ENCODE measurements at regions not wholly inside any gene's neighbourhood (a gene's known extent, or its start where the extent isn't known, plus 50 kb on each side); places are given as distances from the start of the nearest gene placed in this dataset.

DNA sequence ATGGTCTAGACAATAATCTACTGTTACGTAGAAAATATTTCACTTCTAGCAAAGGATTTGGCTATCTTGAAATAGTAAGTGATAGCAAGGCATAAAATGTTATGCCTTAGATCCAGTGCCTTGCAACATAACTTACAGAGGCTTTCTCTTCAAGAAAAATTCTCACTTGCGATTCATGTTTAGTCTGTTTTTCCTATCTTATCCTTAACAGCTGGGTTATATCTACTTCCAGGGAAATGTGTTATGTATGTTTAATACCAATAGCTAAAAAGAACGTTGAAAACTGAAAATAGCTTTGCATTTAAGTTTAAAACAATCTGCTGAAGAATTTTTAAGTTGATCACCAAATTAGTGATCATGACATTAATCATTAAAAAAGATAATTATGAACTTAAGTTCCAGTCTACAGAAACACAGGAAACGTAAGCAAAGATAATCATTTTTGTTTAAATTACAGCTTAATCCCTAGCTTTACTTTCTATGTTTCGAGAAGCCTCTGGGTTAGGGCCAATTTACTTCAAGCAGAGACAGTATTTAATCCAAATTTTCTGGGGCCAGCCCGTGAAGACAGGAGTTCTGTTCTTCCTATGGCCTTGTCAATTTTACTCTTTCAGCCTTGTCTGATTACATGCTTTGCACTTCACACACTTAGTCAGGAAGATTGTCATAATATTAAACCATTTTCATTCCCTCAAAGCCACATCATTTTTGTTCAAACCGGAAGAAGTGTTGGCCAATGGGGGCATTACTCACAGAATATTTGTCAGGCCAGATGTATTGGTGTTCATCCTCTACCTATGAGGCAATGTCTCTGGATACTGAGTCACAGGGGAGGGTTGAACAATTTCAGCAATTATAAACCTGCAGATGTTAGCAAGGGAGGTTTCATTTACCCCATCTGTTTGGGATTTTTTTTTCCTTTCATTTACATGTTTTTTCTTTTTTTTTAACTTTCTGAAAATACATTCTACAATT, 1132.9 kb upstream of the ZEB2 start:
- no peak for DNase-seq

DNA sequence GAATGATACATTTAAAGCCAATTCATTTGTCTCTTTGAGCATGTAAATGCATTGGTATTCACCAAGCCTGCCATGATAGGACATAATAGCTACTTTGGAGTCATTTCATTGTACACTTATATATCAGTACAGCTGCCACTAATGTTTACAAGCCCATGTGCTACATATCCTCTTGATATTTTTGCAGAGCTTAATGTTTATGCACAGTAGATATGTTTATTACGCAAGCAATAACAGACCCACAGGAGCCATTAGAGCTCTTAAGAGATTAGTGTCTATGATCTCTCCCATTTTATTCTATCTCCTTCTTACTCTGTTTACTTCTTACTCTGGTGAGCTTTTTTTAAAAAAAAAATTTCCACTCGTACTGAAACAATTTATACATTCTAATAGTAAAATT, 1132.1 kb upstream of the ZEB2 start:
- no peak for DNase-seq

DNA sequence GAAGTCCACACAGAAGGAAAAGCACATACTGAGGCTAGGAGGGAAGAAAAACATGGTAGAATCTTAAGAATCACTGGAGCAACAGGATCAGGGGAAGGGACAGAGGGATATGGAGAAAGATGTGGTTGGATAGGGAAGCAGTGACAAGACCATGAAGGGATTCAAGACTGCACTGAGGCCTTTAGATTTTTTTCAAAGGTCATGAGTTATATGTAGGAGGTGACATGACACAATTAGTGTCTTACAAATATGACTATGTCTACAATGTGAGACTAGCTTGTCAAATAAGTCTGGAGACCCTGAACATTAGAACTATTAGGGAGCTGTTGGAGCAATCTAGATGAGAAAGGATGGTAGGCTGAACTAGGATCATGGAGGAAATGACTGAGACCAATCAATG, 1130.3 kb upstream of the ZEB2 start:
- no peak for DNase-seq

DNA sequence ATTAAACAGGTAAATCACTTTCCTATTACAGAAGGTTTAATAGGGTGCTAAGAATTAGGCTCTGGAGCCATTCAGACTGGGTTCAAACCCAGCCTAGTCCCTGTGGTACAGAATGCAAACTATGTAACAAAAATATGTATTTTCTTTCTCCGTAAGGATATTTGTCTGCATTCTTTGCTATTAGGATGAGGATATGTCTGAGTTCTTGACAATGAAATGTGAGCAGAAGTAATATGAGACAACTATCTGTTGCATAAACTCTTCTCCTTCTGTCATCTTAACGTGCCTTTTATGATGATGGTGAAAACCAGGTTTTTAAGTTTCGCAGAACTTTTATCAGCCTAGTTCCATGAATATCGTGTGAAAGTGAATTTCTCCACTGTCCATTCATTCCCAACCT, 1129.1 kb upstream of the ZEB2 start:
- no peak for DNase-seq

DNA sequence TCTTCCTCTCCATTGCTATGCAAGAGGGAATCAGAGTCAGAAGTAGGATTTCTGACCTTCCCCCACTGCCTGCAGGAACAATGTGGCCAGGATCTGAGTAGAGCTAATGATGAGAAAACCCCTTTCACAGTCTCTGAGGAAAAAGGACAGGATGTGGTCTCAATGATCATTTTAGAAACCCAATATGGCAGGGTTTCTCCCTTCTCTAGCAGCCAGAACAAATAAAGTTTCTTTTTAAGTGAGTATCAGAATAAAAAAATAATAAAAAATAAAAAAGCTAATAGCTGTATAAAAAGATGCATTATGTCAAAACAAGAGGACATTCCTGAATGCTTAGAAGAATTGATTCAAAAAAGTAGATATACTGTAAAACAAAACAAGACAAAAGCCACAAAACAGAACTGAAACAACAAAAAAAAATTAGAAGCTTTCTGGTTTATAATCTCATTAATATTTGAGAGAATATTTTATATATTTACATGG, 1124.9 kb upstream of the ZEB2 start:
- DNase-seq, result no peak

DNA sequence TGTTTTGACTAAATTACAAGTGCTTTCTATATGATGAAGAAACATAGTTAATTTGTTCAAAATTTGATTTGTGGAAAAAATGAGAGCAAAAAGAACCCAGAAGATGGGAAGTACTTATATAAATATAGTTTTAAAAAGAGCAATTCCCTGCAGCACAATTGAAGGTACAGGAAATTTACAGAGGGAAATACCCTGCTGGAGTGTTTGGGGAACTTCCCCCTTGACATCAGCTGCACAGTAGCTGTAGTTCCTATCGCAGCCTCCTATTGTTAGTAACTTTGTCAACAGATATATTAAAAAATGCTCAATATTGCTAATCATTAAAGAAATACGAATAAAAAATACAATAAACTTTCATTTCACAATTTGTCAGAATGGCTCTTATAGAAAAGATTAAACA, 1118.8 kb upstream of the ZEB2 start:
- no peak for DNase-seq

DNA sequence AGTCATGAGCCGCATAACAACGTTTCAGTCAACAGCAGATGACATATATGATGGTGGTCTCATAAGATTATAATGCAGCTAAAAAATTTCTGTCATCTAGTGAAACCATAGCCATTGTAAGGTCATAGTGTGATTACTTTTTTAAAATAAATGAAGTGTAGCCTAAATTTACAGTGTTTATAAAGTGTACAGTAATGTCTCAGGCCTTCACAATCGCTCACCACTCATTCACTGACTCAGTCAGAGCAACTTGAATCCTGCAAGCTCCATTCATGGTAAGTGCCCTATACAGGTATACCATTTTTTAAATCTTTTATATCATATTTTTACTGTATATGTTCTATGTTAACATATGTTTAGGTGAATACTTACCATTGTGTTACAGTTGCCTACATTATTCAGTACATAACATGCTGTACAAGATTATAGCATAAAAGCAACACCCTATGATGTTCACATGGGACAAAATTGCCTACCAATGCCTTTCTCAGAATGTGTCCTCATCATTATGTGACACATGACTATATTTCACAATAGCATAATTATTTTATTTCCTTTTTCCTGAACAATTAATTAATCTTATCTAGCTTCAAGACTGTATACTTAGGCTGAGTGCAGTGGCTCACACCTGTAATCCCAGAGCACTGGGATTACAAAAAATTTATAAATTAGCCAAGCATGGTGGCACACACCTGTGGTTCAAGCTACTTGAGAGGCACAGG, 1115.9 kb upstream of the ZEB2 start:
- no peak for DNase-seq

DNA sequence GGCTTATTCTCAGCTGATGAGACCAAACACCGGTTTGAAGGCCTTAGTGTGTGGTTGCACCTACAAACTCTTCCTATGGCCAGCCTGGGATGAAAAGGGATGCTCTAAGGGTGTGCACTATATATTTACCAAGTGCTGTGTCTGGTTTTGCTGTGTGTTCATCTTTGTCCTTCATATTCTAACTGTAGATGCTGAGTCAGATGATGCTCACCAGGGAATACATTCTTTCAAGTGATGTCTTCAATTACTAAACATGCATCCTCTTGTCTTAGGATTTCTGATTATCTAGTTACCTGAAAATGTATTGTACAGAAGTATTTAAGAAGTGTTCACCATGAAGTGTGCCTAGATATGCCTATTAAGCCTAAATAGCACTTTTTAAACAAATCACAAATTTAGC, 1111.6 kb upstream of the ZEB2 start:
- DNase-seq, result no peak

DNA sequence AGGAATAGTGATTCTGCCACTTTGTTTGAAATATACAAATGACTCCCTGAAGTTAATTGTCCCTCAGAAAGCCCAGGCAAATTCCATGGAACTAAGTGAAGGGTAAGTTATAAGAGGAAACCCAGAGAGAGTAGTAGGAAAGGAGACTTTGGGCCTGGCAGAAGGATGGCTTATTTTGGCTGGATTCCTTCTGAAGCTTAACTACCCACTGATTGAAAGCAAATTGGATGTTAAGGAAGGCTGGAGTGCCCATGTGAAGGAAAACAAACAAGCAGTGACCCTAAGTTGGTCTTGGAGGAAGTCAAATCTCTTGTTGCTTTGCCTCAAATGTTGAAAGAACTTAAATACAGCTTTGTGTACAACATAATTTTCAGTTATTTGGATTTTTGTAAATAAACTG, 1106.4 kb upstream of the ZEB2 start:
- no peak for DNase-seq

DNA sequence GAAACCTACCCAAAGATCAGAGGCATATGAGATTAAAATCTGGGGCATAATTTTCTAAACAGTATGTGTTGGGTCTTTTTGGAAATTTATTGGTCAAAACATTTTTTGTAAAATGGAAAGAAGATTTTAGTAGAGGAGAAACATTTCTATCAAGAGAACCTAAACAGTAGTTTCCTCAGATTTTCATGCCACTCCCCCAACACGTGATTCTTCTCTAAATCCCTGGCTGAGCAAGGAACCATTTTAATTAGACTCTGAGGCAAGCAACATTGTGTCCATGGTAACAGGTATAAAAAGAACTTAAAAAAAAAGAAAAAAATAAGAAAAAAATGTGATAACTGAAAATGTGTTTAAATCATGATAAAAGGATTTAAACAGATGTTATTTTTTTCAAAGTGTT, 1105.2 kb upstream of the ZEB2 start:
- peak in 1 of 2 donors; percentile 25 for DNase-seq

DNA sequence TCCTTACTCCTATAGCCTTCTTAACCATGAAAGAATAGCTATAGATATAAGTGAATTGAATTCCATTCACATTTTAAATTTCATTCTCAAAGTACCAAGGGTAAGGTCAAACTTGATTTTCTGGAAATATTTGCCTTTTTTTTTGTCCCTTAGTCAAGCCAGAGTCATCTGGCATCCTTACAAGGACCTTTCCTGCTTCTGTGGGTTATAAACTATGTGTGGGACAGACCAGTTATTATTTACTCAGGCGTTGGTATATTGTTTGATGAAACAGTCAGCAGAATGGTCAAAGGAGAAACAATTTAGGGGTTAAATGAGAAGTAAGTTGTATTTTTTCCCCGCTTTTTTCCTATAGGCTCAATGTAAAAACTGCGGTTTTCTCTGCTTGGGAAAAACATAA, 1103.2 kb upstream of the ZEB2 start:
- no peak for DNase-seq

DNA sequence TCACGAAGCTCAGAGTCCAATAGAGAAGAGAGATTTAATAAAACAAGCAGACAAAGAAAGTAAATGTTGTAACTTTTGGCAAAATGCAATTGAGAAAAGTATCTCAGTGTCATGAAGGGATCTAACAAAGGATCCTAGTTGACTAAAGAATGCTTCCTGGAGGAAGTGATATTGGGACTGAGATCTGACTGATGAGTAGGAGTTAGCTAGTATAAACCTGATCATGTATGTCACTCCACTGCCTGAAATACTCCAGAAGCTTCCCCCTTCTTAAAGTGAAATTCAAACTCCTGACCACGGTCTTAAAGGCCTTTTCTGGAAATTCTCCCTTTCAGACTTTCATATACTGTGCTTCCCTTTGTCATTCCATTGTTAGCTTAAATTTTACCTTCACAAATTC, 1102.4 kb upstream of the ZEB2 start:
- DNase-seq, result no peak

DNA sequence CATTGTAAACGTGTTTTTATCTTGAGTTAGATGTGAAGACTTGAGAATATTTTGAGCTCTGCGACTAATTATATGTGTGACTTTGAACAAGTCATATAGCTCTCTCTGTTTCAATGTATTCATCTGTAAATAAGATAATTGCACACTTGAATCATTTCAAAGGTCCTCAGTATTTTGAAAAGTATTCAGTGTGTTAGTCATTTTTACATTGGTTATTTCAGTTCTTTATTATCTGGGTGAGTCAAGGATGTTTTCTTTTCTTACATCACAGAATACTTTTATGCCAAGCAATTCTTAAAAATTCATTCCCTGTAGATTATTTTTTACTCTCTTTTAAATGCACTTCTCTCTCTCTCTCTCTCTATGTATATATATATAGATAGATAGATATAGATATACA, 1098.0 kb upstream of the ZEB2 start:
- no peak for DNase-seq

DNA sequence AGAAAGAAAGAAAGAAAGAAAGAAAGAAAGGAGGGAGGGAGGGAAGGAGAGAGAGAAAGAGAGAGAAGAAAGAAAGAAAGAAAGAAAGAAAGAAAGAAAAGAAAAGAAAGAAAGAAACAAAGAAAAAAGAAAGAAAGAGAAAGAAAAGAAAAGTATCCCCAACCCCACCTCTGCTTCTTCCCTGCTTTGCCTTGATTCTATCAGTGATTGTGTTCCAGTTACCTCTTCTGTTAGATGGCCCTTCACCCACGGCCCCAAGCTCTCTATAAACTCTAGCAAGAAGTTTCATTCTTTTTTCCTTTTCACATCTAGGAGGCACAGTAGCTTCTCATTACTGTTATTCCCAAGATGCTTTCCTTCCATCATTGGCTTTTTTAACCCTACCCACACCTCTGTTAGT, 1097.5 kb upstream of the ZEB2 start:
- DNase-seq, result no peak

DNA sequence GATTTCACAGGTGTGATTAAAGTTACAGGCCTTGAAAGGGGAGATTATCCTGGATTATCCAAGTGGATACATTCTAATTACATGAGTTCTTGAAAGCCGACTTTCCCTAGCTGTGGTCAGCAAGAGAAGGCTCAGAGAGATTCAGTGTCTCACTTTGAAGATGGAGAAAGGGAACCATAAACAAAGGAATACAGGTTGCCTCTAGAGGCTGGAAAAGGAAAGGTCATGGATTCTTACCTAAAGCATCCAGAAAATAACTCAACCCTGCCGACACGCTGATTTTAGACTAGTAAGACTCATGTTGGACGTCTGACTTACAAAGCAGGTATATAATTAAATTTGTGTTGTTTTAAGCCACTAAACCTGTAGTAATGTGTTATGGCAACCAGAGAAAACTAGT, 1095.7 kb upstream of the ZEB2 start:
- no peak for DNase-seq

DNA sequence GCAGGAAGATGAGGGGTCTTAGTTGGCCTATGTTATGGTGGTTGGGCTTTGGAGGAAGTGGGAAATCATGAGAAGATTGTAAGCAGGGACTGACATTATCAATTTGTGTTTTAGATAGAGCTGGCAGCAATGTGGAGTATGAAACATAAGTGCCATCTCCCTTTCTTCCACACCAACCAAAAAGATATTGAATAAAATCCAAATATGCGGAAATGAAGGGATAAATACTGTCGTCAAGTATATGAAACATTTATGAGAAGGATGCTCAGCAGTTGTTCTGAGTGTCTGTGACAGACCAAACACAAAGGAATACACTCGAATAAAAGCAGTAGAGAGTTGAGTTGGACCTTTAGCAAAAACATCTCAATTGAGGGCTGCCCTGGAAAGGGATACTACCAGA, 1090.0 kb upstream of the ZEB2 start:
- DNase-seq, result no peak

DNA sequence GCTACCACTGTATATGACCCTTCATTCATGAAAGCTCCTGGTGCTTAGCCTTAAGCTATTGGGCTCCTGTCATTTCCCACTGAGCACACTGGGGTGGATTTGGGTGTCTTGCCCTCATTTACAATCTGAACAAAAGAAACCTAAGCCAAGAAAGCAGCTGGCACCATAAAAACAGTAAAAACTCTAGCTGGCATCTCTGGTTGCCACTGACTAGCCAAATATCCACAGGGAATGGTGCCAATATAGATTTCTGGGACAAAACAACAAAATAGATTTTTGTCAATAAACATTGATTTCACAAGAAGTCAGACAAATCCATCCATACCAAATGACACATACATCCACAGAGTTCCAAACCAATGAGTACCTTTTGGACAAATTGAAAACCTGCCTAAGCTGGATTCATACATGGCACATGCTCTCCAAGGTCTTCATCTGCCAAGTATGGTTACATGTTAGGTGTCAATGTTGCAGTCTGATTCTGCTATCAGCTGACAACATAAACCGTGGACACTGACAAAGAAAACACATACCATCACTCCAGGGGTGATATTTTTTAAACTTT, 1081.5 kb upstream of the ZEB2 start:
- DNase-seq, result no peak

DNA sequence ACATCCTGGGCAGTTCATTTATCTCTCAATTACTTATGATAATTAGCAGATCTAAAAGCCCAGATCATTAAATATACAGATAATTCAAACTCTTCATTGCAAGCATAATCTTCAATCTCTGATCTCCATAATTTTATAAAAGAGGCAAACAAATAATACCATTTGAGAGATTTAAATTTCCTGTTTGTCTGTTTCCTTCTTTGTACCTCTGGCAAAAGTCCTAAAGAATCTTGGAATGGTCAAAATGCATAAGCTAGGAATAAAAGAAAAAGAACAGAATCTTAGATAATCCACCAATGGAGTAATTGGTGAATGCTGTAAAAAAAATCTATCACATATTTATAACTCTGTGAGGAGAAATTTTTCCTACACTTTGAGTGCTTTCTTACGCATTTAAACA, 1080.9 kb upstream of the ZEB2 start:
- no peak for DNase-seq

DNA sequence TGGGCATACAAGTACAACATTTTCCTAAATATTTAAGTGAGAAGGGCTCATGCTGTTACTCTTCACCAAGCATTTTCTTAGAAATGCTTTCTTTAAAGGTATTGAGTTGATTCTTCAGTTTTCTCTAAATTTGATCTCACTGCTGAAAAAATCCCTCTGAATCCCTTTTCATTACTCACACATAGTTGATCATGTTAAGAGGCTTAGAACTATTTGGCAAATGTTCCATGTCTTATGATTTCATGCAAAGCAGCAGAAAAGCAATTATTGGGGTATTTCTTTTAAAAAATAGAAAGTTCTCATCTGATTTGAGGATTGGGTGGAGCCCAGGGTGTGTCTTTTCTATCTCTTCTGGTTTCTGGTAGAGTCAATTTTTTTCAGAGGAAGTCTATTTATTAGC, 1079.8 kb upstream of the ZEB2 start:
- DNase-seq, result no peak

DNA sequence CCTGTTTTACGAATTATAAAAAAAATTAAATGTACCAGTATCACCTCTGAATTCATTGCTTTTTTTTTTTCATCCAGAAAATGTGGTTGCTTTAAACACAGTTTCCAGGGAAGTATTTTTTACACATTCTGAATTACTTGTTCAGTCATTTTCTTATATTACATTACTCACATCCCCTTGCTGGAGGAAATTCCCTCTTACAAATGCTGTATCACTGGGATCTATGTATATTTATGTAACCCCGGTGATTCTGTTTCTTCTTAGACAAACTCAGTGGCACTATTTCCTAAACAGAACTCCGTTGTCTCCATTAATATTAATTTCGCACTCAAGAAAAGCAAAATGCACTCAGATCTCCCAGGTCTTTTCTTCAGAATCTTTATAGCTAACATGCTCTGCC, 1078.5 kb upstream of the ZEB2 start:
- no peak for DNase-seq

DNA sequence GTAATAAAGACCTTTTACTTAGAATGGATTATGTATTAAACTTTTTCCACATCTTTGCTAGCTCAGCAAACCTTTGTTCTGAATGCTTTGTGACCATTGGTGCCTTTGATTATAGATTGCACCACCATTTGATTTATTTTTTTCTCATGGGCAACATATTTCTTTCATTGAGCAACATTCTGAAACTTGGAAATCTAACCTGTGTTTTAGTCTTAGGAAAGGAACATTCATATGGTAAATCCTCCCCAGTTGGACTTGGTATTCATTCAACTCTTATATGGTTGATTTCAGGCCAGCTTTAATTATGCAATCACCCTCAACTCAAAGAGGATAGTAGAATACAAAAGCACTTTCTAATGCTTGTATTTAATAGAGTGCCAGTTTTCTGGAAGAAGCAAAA, 1077.9 kb upstream of the ZEB2 start:
- DNase-seq, result no peak

DNA sequence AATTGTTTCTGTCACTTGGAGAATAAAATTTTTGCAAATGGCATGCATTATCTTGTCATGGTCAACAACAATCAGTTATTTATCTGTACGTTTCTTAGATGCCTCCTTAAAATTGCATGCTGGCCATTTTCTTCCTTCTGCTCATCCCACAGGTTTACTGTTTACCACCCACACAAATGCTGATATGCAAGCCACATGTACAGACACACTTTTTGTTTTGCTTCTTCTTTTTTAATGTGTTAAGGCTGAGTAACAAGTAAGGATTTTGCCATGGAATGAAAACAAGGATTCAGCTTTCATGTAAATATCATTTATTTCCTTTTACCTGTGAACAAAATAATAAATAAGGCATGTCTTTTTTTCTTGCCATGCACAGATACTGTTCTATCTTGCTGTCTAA, 1077.1 kb upstream of the ZEB2 start:
- DNase-seq, result no peak

DNA sequence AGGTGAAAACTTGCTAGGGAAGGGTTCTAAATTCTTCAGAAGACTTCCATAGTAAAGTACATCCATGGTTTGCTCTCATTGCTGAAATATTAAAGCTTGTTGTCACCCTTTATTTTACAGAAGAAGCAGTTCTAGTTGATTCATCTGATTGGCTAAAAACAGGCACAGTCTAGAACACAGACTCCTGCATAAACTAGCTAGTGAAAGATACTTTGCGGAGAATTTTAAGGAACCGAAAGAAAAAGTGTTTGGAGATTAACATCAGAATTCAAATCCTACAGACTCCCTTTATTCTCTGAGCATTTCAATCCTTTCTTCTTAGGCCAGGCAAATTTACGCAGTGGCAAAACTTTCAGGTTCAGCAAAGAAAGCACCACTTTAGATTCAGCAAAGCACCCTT, 1076.5 kb upstream of the ZEB2 start:
- no peak for DNase-seq

DNA sequence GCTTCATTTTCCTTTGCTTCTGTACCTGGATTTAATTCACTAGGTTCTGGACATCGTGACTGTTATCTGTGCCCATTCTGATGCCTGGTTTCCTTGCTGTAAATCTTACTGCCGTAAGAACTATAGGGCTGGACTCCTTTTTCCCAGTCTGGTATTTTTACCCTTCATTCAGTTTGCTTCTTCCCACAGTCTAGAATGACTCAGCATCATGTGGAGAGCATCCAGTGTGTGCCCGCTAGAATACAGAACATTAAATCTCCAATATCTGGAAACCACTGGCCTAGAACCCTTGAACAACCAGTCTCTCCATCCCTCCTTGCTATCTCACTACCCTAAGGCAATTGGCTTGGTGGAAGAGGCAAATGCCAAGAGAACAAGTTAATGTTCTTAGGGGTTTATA, 1075.4 kb upstream of the ZEB2 start:
- no peak for DNase-seq
